Femur (tissue), 1 donor: ENCODE measurements at regions not wholly inside any gene's neighbourhood (a gene's known extent, or its start where the extent isn't known, plus 50 kb on each side); places are given as distances from the start of the nearest gene placed in this dataset.
"Not testable (repeated sequence)": the region's sequence is repeated elsewhere in the genome, so short reads cannot be mapped to it uniquely, and the experiment has no call there.

Experiments
- DNase-seq: peaks from one replicate; pipeline ENCODE4 v3.0.0-alpha.2; 2017

- no peak for DNase-seq
Observed at GRCh38 chr4:149120331-149121022, 678.3 kb upstream of the NR3C2 start.

- DNase-seq, result no peak
Observed at GRCh38 chr4:149116806-149117205, 674.6 kb upstream of the NR3C2 start.

- peak; percentile 20 for DNase-seq
Observed at GRCh38 chr4:149113804-149114430, 671.7 kb upstream of the NR3C2 start.

- no peak for DNase-seq
Observed at GRCh38 chr4:149112109-149112508, 669.9 kb upstream of the NR3C2 start.

GRCh38 chr4:149110481-149110880, 668.3 kb upstream of the NR3C2 start:
- no peak for DNase-seq

- no peak for DNase-seq
Observed at GRCh38 chr4:149108626-149109025, 666.4 kb upstream of the NR3C2 start.

- no peak for DNase-seq
Observed at GRCh38 chr4:149102765-149103164, 660.6 kb upstream of the NR3C2 start.

- no peak for DNase-seq
Observed at GRCh38 chr4:149101649-149102048, 659.4 kb upstream of the NR3C2 start.

GRCh38 chr4:149095811-149096210, 653.6 kb upstream of the NR3C2 start:
- no peak for DNase-seq

GRCh38 chr4:149095001-149095400, 652.8 kb upstream of the NR3C2 start:
- DNase-seq, result peak; percentile 24

GRCh38 chr4:149084144-149084543, 641.9 kb upstream of the NR3C2 start:
- no peak for DNase-seq

GRCh38 chr4:149077181-149077580, 635.0 kb upstream of the NR3C2 start:
- no peak for DNase-seq

- DNase-seq, result no peak
Observed at GRCh38 chr4:149076401-149076800, 634.2 kb upstream of the NR3C2 start.

GRCh38 chr4:149072384-149072783, 630.2 kb upstream of the NR3C2 start:
- DNase-seq, result no peak

- no peak for DNase-seq
Observed at GRCh38 chr4:149065753-149066152, 623.5 kb upstream of the NR3C2 start.

GRCh38 chr4:149062997-149063396, 620.8 kb upstream of the NR3C2 start:
- no peak for DNase-seq

GRCh38 chr4:149057594-149057993, 615.4 kb upstream of the NR3C2 start:
- DNase-seq, result no peak

- no peak for DNase-seq
Observed at GRCh38 chr4:149056615-149057014, 614.4 kb upstream of the NR3C2 start.

GRCh38 chr4:149055624-149056023, 613.4 kb upstream of the NR3C2 start:
- DNase-seq, result peak; percentile 31

- no peak for DNase-seq
Observed at GRCh38 chr4:149050840-149051239, 608.6 kb upstream of the NR3C2 start.

GRCh38 chr4:149048451-149049143, 606.4 kb upstream of the NR3C2 start:
- no peak for DNase-seq

- DNase-seq, result no peak
Observed at GRCh38 chr4:149047368-149047767, 605.2 kb upstream of the NR3C2 start.

GRCh38 chr4:149045731-149046130, 603.5 kb upstream of the NR3C2 start:
- no peak for DNase-seq

- not testable (repeated sequence) for DNase-seq
Observed at GRCh38 chr4:149039786-149040185, 597.6 kb upstream of the NR3C2 start.
